Activated CD4-positive, alpha-beta T cell treated with anti-CD3 and anti-CD28 coated beads, Interleukin-2, amount 10 ng/mL, durations not matched to agents 24 days and 14 days (primary cell): ENCODE measurements at regions not wholly inside any gene's neighbourhood (a gene's known extent, or its start where the extent isn't known, plus 50 kb on each side); places are given as distances from the start of the nearest gene placed in this dataset.

Experiments
- DNase-seq: peaks from one replicate; pipeline ENCODE4 v3.0.0; 2022
- H3K27ac Mint-ChIP-seq: one replicate; pipeline ENCODE4 v1.8.0; 2022; ENCODE audit warnings: mild to moderate bottlenecking, mixed read lengths
- H3K27me3 Mint-ChIP-seq: one replicate; pipeline ENCODE4 v1.8.0; 2022; ENCODE audit warnings: mixed read lengths
- H3K36me3 Mint-ChIP-seq: one replicate; pipeline ENCODE4 v1.8.0; 2022; ENCODE audit warnings: low read depth, mild to moderate bottlenecking, mixed read lengths
- H3K4me1 Mint-ChIP-seq: one replicate; pipeline ENCODE4 v1.8.0; 2021; ENCODE audit warnings: mixed read lengths
- H3K4me3 Mint-ChIP-seq: one replicate; pipeline ENCODE4 v1.8.0; 2022; ENCODE audit warnings: mild to moderate bottlenecking, moderate library complexity, mixed read lengths
- H3K9me3 Mint-ChIP-seq: one replicate; pipeline ENCODE4 v1.8.0; 2021; ENCODE audit warnings: mixed read lengths
- intact Hi-C: fragments of 100-400 bp; cut with micrococcal nuclease; formaldehyde crosslinking; loops from one replicate; pipeline ENCODE4 v1.15.1; 2023

DNA sequence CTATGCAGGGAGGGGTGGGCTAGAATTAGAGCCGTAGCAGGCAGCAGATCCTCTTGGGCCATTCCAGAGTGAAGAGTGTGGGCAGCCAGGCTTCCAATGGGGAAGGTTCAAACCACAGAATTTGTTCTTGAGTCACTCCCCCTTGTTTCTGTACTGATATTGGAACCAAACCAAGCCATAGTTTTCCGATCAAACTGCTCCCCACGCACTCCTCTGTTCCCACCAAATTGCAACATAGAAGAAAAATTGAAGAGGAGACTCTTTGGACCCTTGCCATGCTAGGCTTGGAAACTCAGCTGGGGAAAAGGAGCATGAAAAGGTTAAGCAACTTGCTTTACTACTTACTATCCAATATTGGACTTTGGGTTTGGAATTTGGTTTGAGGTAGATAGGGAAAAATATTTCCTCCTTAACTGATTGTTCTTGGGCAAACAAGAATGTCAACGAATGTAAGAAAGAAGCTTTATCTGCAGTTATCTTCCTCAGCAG lies 165.8 kb upstream of the NR3C1 start:
- no peaks in the 10 kb centered on the region for H3K9me3 Mint-ChIP-seq
- H3K4me3 Mint-ChIP-seq: no peak overlapping the region
- H3K27me3 Mint-ChIP-seq: peaks cover 2% of the 10 kb centered on the region
- no peak for DNase-seq
- intact Hi-C loops: no loop called here
- H3K4me1 Mint-ChIP-seq: no peaks in the 10 kb centered on the region
- H3K36me3 Mint-ChIP-seq: no peaks in the 10 kb centered on the region
- no peak overlapping the region for H3K27ac Mint-ChIP-seq

DNA sequence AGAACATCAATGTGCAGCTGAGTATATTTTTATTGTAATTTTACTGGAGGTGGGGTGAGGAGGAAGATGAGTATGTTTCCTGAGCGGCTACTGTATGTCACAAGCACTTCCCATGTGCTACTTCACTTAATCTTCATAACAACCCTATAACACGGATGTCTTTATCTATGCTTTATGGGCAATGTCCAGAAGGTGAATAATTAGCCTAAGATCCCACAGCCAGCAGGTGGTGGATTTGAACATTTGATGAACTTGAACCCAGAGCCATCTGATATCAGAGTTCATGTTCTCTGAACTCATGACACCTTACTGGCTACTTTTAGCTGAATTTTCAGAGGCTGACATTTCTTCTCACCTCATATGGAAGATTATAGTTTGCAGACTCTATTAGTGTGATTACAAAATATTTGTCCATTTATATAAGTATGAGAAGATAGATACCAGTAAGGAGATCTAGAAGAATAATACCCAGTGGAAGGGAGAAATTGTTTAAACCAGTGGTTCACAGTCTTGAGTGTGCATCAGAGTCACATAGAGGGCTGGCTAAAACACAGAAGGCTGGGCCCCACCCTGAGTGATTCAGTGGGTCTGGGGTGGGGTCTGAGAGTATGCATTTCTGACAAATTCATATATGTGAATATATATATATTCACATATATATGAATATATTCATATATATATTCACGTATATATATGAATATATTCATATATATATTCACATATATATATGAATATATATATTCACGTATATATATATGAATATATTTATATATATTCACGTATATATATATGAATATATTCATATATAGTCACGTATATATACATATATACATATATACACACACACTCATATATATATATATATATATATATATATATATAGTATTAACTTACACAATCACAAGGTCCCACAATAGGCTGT lies 164.4 kb upstream of the NR3C1 start:
- no peak overlapping the region for H3K27ac Mint-ChIP-seq
- no peaks in the 10 kb centered on the region for H3K9me3 Mint-ChIP-seq
- H3K4me1 Mint-ChIP-seq: no peaks in the 10 kb centered on the region
- no peak for DNase-seq
- intact Hi-C loops: no loop called here
- peaks cover 2% of the 10 kb centered on the region for H3K27me3 Mint-ChIP-seq
- no peak overlapping the region for H3K4me3 Mint-ChIP-seq
- H3K36me3 Mint-ChIP-seq: no peaks in the 10 kb centered on the region

DNA sequence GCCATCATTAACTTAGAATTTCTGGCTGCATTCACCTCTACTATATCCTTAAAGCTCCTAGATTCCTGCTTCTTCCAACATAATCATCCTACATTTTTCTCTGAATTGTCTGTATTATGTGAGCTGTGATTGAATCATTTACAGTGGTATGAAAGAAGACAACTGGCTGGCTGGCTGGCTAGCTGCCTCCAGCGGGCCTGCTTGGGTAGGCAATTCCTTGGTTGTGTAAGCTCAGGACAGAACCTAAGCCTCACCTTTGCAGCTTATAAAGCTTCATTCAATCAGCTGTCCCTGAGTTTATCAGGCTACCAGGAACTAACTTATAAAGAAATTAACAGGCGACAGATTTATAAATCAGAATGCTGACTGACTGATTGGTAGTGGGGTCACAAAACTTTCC lies 162.7 kb upstream of the NR3C1 start:
- DNase-seq: no peak
- no peaks in the 10 kb centered on the region for H3K9me3 Mint-ChIP-seq
- no peak overlapping the region for H3K27ac Mint-ChIP-seq
- no peaks in the 10 kb centered on the region for H3K27me3 Mint-ChIP-seq
- H3K36me3 Mint-ChIP-seq: no peaks in the 10 kb centered on the region
- H3K4me1 Mint-ChIP-seq: no peaks in the 10 kb centered on the region
- no peak overlapping the region for H3K4me3 Mint-ChIP-seq
- intact Hi-C loops: no loop called here

DNA sequence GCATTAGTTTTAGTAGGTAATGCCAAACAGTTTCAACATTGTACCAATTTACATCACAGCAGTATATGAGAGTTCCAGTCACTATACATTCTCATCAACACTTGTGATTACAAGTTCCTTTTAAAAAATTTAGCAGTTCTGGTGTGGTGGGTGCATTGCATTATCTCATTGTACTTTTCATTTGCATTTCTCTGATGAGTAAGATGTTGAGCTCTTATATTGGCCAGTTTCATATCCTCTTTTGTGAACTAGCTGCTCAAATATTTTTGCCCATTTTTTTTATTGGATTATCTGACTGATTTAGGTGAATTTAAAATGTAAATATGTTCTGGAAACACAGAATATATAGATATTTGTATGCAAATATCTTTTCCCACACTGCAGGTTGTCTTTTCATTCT lies 160.9 kb upstream of the NR3C1 start:
- Mint-ChIP-seq H3K9me3 (peaks cover 4% of the 10 kb centered on the region), H3K4me3 (no peak overlapping the region), H3K27me3 (no peaks in the 10 kb centered on the region), H3K27ac (no peak overlapping the region), H3K4me1 (peaks cover 3% of the 10 kb centered on the region), H3K36me3 (no peaks in the 10 kb centered on the region)
- intact Hi-C loops: no loop called here
- DNase-seq: no peak

DNA sequence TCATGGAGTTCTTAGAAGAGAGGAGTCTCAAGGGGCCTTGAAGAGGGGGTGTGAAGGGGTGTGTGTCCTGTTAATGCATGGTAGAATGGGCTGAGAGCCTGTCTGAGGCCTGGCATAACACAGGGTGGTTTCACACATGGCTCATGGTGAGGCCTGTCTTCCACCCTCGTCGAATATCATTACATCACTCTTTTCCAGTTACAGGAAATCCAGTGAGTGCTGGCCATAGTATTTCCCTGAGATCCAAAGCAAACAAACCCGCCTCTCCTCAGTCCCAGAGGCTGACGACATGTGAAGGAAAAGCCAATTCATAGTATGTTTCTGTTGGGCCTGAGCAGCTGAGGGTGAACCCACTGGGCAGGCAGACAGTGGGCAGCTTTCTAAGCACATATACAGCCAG lies 159.4 kb upstream of the NR3C1 start:
- H3K4me1 Mint-ChIP-seq: peaks cover 7% of the 10 kb centered on the region
- H3K9me3 Mint-ChIP-seq: peaks cover 4% of the 10 kb centered on the region
- no peak for DNase-seq
- intact Hi-C loops: no loop called here
- no peak overlapping the region for H3K4me3 Mint-ChIP-seq
- no peaks in the 10 kb centered on the region for H3K36me3 Mint-ChIP-seq
- H3K27me3 Mint-ChIP-seq: no peaks in the 10 kb centered on the region
- H3K27ac Mint-ChIP-seq: no peak overlapping the region

DNA sequence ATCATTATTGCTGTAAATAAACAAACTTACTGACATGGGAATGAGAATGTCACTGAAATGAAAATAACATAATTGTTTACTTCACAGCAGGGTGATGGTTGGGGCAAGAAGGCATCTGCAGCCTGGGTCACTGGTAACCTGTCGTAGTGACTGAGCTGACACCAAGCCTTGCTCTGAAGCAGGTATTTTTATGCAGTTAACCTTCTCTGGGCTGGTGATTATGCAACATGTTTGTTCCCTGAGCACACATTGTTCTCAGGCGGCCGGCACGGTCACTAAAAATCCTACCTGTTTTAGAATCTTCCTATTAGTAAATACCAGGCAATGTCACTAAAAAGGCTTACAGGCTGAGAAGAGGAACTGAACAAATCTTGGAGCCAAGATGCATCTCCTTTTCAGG lies 157.7 kb upstream of the NR3C1 start:
- no peaks in the 10 kb centered on the region for H3K27me3 Mint-ChIP-seq
- H3K4me3 Mint-ChIP-seq: no peak overlapping the region
- intact Hi-C loops: no loop called here
- peaks cover 4% of the 10 kb centered on the region for H3K9me3 Mint-ChIP-seq
- no peak overlapping the region for H3K27ac Mint-ChIP-seq
- no peak for DNase-seq
- peaks cover 16% of the 10 kb centered on the region for H3K4me1 Mint-ChIP-seq
- H3K36me3 Mint-ChIP-seq: no peaks in the 10 kb centered on the region

DNA sequence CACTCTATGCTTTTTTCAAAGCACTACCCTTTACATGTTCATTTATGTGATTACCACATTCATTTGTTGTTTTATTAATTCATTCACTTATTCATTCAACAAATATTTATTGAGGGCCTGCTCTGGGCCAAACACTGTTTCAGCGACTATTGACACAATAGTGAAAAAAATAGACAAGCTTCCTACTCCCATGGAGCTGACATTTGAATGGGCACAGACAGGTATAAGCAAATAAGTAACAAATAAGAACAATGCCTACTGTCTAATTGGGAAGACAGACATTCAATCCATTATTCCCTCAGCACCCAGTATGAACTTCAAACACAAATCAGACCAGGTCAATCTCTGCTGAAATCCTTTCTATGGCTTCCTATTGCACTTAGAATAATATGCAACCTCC lies 156.9 kb upstream of the NR3C1 start:
- DNase-seq: no peak
- Mint-ChIP-seq H3K4me1 (peaks cover 16% of the 10 kb centered on the region), H3K4me3 (no peak overlapping the region), H3K27ac (no peak overlapping the region), H3K9me3 (peaks cover 4% of the 10 kb centered on the region), H3K27me3 (no peaks in the 10 kb centered on the region), H3K36me3 (no peaks in the 10 kb centered on the region)
- intact Hi-C loops: no loop called here

DNA sequence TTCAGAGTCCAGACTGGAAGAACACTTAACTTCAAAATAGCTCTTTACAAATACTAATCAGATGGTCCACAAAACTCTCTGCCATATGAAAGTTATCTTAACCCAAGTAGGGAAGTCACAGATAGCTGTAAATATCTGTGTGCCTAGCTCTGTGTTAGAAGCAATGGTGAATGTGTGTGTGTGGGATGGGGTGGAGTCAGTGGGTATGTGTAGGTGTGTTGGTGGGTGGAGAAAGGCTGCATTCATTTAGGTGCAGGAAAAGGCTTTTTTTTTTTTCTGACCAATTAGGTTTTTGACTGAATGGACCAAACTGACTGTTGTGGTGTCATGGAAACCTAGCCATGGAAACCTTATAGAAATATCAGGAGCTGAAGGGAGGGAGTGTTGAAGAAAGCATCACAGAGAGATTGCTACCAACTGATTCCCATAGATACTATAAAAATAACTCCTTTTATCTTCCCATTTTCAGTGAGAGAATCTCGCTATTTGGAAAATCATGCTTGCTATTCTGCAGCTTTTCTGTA lies 156.2 kb upstream of the NR3C1 start:
- Mint-ChIP-seq H3K4me1 (peaks cover 16% of the 10 kb centered on the region), H3K27ac (no peak overlapping the region), H3K36me3 (no peaks in the 10 kb centered on the region), H3K9me3 (peaks cover 4% of the 10 kb centered on the region), H3K4me3 (no peak overlapping the region), H3K27me3 (no peaks in the 10 kb centered on the region)
- intact Hi-C loops: loop anchor here (5.0 to 10.0 kb wide), 2 partner anchors 48 to 55 kb away; no protein-coding TSS in a partner anchor
- DNase-seq: no peak

DNA sequence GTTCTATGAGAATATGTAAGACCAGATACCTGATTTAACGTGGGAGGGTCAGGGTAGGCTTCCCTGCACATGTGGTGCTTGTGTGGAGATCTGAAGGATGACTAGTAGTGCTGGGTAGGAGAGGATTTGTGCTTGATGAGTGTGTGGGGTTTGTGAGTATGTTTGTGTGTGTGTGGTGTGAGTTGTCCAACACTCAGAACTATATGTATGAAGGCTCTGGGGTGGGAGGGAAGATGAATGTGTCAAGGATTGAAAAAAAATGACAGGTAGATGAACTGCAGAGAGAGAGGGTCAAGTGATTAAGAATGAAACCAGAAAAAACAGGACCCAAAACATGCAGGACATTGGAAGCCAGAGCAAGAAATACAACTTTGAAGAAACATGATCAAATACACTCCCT lies 154.6 kb upstream of the NR3C1 start:
- Mint-ChIP-seq H3K4me1 (peaks cover 16% of the 10 kb centered on the region), H3K27me3 (no peaks in the 10 kb centered on the region), H3K36me3 (no peaks in the 10 kb centered on the region), H3K27ac (no peak overlapping the region), H3K4me3 (no peak overlapping the region), H3K9me3 (peaks cover 8% of the 10 kb centered on the region)
- DNase-seq: no peak
- intact Hi-C loops: loop anchor here (5.0 to 10.0 kb wide), 2 partner anchors 49 to 53 kb away; no protein-coding TSS in a partner anchor

DNA sequence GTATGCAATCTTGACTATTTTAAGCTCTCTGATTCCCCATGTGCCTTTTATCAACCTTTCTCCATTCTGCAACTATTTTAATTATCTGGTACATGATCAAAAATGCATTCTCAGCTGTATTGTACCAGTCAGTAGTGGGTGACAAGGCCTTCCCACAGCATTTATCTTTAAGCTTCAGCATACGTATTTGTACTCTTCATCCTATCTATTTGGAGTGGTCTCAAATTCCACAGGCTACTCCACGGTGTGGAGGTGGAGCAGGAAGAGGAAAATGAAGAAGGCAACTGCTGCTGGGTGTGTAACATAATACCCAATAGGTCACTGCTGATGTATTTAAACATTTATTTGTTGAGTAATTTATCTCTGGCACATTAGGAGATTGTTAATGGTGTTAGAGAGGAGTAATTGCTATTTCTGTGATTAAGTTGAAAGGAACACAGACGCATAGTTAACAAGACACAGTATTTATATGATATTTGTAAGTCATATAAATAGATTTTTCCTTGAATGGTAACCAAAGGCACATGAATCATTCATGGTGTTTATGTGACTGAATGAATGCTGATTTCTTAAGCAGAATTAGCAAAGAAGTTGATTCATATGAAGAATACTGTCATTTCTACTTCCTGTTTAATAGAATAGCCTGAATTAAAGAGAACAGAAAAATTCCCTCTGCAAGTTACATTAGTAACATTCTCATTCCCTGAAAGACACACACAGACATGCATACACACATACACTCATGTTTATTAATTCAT lies 153.8 kb upstream of the NR3C1 start:
- H3K9me3 Mint-ChIP-seq: peaks cover 8% of the 10 kb centered on the region
- H3K27me3 Mint-ChIP-seq: no peaks in the 10 kb centered on the region
- intact Hi-C loops: loop anchor here (5.0 to 10.0 kb wide), 2 partner anchors 50 to 52 kb away; no protein-coding TSS in a partner anchor
- H3K4me3 Mint-ChIP-seq: no peak overlapping the region
- H3K36me3 Mint-ChIP-seq: no peaks in the 10 kb centered on the region
- H3K27ac Mint-ChIP-seq: peak overlapping the region; percentile 49
- no peak for DNase-seq
- peaks cover 16% of the 10 kb centered on the region for H3K4me1 Mint-ChIP-seq

DNA sequence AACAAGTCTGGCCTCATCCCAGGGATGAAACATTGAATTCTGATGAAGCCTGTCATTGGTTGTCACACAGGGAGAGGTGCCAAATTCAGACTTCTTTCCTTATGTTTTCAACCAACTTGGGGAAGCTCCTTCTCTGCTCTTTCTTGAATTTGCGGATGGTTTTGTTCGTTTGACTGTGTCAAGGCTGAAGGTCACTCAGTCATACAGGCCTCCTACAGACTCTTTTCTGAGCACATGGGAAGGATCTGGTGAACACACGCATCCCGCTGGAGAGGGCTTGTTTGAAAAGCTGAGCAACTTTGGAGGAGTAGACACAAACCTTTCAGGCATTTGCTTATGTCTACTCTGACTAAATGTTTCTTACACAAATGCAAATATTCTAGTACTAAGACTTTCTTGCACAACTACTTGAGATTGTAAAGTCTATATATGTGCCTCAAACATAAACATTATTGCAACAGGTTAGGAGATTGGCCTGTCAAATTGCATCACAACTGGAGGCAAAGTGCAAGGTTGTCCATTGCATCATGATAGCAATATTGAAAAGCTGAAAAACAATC lies 151.5 kb upstream of the NR3C1 start:
- peaks cover 16% of the 10 kb centered on the region for H3K4me1 Mint-ChIP-seq
- intact Hi-C loops: loop anchor here (5.0 to 10.0 kb wide), 2 partner anchors 50 to 52 kb away; no protein-coding TSS in a partner anchor
- peaks cover 8% of the 10 kb centered on the region for H3K9me3 Mint-ChIP-seq
- no peak for DNase-seq
- H3K27ac Mint-ChIP-seq: no peak overlapping the region
- H3K27me3 Mint-ChIP-seq: peaks cover 3% of the 10 kb centered on the region
- no peaks in the 10 kb centered on the region for H3K36me3 Mint-ChIP-seq
- H3K4me3 Mint-ChIP-seq: no peak overlapping the region

DNA sequence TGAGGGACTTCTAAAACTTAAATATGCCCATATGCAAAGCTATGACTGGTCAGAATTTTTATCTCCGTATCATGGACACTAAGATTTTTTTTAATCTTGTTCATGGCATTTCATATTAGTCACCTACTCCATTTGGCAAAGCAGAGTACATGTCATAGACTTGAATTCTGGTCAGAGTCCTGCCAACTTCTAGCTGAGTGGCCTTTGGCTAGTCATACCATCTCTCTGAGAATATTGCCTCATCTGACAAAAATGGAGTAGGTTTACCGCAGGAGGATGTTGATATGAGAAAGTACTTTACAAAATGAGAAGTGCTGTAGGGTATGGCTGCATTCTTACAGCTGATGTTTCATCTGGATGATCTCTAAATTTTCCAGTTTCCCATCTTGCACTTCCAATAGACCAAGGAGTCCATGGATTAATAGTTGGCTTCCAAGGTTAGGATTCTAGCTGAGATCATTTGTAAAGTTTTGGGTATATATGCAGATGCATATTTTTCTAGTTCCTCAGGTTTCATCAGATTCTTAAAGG lies 150.8 kb upstream of the NR3C1 start:
- peaks cover 8% of the 10 kb centered on the region for H3K9me3 Mint-ChIP-seq
- no peak overlapping the region for H3K27ac Mint-ChIP-seq
- H3K36me3 Mint-ChIP-seq: no peaks in the 10 kb centered on the region
- no peak for DNase-seq
- intact Hi-C loops: loop anchor here (10.0 kb wide), 1 partner anchor 49 kb away; no protein-coding TSS in a partner anchor
- peaks cover 12% of the 10 kb centered on the region for H3K4me1 Mint-ChIP-seq
- peaks cover 3% of the 10 kb centered on the region for H3K27me3 Mint-ChIP-seq
- no peak overlapping the region for H3K4me3 Mint-ChIP-seq

DNA sequence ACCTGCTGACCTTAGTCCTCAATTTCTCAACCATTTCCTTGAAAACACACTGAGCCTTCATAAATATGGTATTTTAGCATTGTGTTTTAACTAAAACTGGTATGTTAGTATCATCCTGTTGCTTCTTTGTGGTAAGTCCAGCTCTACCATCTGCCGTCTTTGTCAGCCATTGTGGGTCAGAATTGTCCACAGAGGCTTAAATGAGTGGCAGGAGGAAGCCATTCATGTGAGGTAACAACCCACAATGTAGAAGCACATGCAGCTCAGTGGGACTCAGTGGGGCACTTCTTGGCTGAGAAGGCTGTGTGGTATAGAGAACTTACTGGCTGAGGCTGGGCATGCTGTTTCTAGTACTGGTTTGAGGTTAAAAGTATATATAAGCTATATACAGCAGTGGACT lies 149.2 kb upstream of the NR3C1 start:
- DNase-seq: no peak
- intact Hi-C loops: loop anchor here (10.0 kb wide), 1 partner anchor 48 kb away; no protein-coding TSS in a partner anchor
- H3K27ac Mint-ChIP-seq: no peak overlapping the region
- peaks cover 3% of the 10 kb centered on the region for H3K27me3 Mint-ChIP-seq
- H3K4me1 Mint-ChIP-seq: peaks cover 7% of the 10 kb centered on the region
- H3K4me3 Mint-ChIP-seq: no peak overlapping the region
- H3K36me3 Mint-ChIP-seq: no peaks in the 10 kb centered on the region
- H3K9me3 Mint-ChIP-seq: peaks cover 14% of the 10 kb centered on the region
